ENCODE measurements at regions not wholly inside any gene's neighbourhood (a gene's known extent, or its start where the extent isn't known, plus 50 kb on each side); places are given as distances from the start of the nearest gene placed in this dataset.

GRCh38 chr2:239475161-239476028 lies 74.6 kb upstream of the HDAC4 start:
- DNase-seq (ENCODE audit: low read depth in 2 of 2) = no peak

GRCh38 chr2:239473211-239473805 lies 72.5 kb upstream of the HDAC4 start:
- no peak for DNase-seq (ENCODE audit: low read depth in 2 of 2)

GRCh38 chr2:239472235-239472775 lies 71.5 kb upstream of the HDAC4 start:
- no peak for DNase-seq (ENCODE audit: low read depth in 2 of 2)

DNA sequence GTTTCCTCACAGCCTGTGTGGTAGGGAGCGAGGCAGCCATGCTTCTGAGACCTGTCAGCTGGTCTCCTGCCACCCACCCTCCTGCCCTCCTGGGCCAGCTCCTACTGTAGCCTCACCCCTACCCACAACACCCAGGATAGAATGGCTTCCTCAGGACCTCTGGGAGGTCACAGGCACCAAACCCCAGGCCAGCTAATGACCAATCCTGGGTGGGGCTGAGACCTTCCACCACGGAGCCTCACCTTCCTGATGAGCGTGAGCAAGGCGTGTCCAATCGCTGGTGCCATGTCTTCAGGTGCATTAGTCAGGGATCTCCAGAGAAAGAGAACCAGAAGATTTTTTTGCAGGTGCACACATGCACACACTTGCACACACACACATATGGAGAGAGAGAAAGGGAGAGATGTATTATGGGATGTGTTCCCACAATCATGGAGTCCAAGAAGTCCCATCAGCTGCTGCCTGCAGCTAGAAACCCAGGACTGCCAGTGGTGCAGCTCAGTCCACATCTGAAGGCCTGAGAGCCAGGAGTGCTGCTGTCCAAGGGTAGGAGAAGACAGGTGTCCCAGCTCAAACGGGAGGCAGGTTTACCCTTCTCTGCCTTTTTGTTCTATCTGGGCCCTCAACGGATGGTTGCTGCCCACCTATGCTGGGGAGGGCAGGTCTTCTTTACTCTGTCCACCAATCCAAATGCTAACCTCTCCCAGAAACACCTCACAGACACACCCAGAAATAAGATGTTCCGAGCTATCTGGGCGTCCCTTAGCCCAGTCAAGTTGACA lies 70.4 kb upstream of the HDAC4 start:
- DNase-seq (ENCODE audit: low read depth in 2 of 2) = no peak

DNA sequence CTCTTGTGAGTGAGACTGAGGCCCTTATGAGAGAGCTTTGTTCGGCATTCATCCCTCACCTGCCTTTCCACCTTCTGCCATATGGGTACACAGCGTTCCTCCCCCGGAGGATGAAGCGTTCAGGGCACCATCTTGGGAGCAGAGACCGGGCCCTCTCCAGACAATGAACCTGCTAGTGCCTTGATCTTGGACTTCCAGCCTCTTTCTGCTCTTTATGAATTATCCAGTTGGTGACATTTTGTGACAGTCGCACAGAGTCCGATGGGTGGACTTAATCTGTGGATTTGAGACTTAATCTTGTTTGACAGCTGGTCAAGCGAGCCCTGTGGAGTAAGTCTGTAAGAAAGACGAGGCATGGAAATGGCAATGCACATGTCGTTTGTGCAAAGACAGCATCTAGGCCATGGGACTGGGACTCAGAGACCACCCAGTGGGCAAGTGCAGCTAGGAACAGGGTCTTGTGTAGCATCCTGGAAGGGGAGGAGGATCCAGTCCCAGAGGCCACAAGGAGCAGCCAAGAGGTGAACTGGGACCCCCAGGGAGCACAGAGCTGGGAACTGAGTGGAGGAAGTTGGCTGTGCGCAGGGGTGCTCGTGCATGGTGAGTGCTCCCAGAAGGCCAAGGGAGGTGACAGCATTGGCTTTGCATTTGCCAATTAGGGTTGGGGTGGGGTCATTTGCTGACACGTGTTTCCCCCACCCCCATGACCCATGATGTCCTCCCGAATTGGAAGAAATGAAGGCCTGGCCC lies 69.5 kb upstream of the HDAC4 start:
- no peak for DNase-seq (ENCODE audit: low read depth in 2 of 2)

DNA sequence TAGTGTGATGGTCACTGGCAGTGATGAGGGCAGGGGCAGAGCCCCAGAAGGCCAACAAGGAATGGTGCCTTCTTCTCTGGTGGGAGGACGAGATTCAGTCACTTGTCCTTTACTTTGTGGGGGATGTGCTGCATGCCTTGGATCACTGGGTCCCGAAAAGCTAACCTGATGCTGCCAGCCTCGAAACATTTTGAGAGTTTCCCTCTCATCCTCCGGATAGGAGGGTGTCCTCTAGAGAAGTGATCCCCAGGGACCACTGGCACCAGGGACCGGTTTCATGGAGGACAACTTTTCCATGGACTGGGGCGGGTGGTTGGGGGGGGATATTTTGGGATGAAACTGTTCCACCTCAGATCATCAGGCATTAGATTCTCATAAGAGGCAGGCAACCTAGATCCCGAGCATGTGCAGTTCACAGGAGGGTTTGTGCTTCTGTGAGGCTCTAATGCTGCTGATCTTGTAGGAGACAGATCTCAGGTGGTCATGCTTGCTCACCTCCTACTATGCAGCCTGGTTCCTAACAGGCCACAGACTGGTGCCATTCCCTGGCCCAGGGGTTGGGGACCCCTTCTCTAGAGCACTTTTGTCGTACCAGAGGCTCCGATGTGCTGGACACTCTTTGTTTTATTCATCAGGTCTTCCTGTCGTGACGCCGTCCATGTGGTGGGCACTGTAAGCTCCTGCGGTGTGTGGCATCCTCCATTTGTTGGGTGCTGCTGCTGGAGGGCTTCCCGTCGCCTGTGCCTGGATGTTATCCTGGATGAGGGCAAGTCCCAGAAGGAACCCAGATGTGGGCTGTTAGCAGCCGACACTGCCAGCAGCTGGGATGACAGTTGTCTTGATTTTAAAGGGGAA lies 68.5 kb upstream of the HDAC4 start:
- DNase-seq (ENCODE audit: low read depth in 2 of 2) = no peak

DNA sequence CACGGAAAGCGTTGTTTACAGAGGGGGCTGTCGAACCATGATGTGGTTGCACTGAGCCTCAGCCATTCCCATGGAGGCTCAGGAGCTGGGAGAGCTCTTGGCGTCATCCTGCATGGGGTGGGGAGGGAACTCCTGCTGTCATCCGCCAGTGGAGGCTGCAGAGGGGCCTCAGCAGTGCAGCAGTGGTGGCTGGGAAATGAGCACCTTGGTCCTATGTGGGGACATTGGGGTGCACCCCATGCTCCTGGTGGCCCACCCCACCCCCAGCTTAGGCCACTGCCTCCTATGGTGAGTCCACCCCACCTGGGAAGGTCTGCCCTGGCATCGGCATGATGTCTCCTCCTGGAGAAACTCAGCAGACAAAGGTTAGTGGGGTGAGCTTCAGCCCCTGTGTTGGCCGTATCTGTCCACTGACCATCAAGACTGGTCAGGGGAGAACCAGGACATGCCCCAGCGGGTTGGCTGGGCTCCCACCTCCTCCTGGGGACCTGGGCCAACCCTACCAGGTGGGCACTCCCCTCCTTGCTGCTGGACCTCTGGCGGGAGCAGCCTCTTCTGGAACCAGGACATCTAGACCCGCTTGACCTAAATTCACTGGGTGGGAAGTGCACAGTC lies 67.8 kb upstream of the HDAC4 start:
- DNase-seq (ENCODE audit: low read depth in 2 of 2) = no peak

DNA sequence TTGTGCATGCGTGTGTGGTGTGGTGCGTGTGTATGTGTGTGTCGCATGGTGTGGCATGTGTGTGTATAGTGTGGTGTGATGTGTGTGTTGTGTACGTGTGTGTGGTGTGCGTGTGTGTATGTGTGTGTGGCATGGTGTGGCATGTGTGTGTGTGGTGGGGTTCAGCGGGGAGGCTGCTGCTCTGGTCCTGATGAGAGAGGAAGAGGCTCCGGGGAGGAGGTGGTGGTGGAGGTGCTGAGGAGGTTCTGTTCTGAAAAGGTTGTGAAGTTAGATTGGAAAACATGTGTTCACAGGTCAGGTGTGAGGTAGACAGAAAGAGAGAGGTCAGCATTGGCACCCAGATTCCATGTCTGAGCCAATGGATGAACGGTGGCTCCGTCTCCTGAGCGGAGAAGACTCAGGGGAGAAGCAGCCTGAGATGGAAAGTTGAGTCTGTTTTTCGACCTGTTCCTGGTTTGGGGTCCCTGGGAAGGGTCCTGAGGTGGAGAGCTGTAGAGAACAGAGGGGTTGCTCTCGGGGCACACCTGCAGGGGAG lies 67.2 kb upstream of the HDAC4 start:
- no peak for DNase-seq (ENCODE audit: low read depth in 2 of 2)

DNA sequence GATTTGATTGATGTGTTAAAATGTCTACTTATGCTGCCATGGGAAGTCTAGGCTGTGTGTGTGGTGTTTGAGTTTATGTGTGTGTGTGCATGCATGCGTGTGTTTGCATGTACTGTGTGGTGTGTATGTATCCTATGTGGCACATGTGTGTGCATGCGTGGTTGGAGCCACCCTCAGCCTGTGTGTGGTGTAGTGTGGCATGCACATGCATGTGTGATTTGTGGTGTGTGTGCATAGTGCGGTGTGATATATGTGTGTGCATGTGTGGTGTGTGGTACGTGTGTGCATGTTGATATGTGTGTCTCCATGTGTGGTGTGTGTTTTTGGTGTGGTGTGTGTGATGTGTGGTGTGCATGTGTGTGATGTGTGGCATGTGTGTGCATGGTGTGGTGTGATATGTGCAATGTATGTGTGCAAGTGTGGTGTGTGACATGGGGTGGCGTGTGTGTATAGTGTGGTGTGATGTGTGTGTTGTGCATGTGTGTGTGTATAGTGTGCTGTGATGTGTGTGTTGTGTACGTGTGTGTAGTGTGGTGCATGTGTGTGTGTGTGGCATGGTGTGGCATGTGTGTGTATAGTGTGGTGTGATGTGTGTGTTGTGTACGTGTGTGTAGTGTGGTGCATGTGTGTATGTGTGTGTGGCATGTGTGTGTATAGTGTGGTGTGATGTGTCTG lies 66.6 kb upstream of the HDAC4 start:
- DNase-seq (ENCODE audit: low read depth in 2 of 2) = no peak

DNA sequence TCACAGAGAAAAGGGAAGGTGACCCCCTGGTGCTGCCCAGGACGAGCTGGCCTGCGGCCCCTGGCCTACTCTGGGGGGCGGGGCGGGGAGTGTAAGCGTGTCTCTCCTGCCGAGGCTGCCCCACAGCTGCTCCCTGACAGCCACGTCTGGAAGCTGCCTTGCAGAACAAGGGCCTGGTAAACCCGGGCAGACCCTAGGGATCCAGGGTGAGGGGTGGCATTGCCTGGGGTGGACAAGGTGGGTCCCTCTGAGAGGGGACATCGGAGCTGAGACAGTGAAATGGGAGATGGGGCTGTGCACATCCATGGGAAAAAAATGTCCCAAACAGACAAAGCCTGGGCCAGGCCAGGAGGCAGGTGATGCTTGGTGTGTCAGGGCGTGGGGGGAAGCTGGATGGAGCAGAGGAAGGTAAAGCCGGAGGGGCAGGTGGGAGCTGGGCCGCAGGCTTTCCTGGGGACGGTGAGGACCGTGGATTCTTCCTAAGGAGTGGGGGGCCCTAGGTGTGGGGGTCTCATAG lies 66.0 kb upstream of the HDAC4 start:
- no peak for DNase-seq (ENCODE audit: low read depth in 2 of 2)

DNA sequence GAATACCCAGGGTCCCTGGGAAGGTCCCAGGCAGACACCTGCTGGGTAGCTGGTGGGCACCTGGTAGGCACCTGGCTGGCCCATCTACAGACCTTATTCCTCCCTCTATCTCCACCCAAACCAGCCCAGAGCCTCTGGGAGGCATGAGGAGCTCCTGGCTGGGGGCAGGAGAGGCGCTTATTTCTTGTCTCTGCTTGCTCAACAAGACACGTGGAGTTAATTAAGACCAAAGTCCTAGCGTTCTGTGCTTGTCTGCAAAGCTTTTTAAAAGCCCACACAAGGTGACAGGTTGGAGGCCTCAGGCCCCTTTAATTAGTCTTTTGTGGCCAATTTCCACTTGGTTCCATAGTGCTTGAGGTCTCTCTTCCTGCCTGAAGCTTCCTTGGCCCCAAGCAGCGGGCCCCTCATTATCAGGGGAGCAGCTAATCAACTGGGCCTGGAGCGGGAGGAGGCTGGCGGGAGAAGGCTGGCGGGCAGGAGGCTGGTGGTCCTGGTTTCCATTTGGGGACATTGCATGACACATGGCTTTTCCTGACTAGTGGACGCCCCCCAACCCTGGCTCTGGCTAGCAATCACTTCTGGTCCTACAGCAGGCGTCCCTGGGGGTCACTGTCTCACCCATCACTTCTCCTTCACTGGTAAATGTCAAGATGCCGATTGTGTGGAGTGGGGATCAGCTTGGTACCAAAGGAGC lies 65.4 kb upstream of the HDAC4 start:
- DNase-seq (ENCODE audit: low read depth in 2 of 2) = no peak

- no peak for DNase-seq (ENCODE audit: low read depth in 2 of 2)
Measured at GRCh38 chr2:239465017-239466001, 64.5 kb upstream of the HDAC4 start.

DNA sequence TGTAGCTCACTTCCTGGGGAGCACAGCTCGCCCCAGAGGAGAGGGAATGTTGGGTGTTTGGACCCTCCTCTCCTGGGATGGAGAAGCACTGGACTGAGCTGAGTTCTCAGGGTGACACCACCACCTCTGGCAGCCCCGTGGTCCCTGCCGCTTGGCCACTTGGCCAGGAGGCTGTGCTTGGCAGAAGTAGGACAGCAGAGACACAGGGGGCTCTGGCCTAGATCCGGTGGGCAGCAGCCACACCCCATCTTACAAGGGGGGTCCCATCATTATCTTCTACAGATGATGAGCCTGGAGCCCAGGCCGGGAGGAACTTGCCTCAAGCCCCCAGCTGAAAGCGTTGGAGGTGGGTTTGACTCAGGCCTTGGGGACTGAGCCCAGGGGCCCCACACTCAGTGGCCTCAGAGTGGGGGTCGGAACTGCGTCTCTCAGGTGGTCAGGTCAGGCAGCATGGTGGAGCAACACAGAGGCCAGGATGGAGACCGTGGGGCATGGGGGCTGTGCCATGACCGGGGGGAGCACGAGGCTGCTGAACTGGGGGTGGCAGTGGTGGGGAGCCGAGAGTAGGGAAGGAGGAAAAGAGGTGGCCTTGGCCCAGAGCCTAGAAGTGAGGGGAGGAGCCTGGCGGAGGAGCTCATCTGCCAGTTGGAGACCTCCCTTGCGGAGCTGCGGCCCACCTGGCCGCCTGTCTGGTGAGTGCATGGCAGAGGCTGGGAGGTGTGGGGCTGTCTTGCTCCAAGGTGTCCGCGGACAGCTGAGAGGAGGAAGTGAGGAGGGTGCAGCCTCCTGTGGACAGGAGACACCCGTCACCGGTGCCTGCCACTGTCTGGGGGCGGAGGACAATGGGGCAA lies 63.6 kb upstream of the HDAC4 start:
- DNase-seq (ENCODE audit: low read depth in 2 of 2) = no peak

GRCh38 chr2:239463541-239464165 lies 62.8 kb upstream of the HDAC4 start:
- DNase-seq (ENCODE audit: low read depth in 2 of 2) = no peak

- DNase-seq (ENCODE audit: low read depth in 2 of 2) = no peak
Measured at GRCh38 chr2:239462671-239463506, 62.1 kb upstream of the HDAC4 start.
